HG02759 (cell line): ENCODE measurements at regions not wholly inside any gene's neighbourhood (a gene's known extent, or its start where the extent isn't known, plus 50 kb on each side); places are given as distances from the start of the nearest gene placed in this dataset.
"Not testable (repeated sequence)": the region's sequence is repeated elsewhere in the genome, so short reads cannot be mapped to it uniquely, and the experiment has no call there.

Source experiments
- ATAC-seq: cut with Tn5 transposase; IDR thresholded peaks from one replicate; pipeline ENCODE4 v1.9.1; 2021; ENCODE audit warnings: mild to moderate bottlenecking, moderate library complexity; ENCODE audit not compliant: unreplicated experiment

- ATAC-seq: no peak
These were observed 386.3 kb upstream of the CHAC2 start for GRCh38 chr2:53381271-53381670.

GRCh38 chr2:53379547-53379946, 388.1 kb upstream of the CHAC2 start:
- no peak for ATAC-seq

GRCh38 chr2:53378791-53379190, 388.8 kb upstream of the CHAC2 start:
- no peak for ATAC-seq

- ATAC-seq: no peak
These were observed 394.5 kb upstream of the CHAC2 start for GRCh38 chr2:53373126-53373525.

- ATAC-seq: no peak
These were observed 401.1 kb upstream of the CHAC2 start for GRCh38 chr2:53366543-53366942.

- no peak for ATAC-seq
These were observed 404.7 kb upstream of the CHAC2 start for GRCh38 chr2:53362934-53363333.

GRCh38 chr2:53356291-53356905, 411.2 kb upstream of the CHAC2 start:
- ATAC-seq: no peak

- ATAC-seq: no peak
These were observed 414.2 kb upstream of the CHAC2 start for GRCh38 chr2:53353135-53354114.

GRCh38 chr2:53347269-53347668, 420.3 kb upstream of the CHAC2 start:
- ATAC-seq: no peak

- no peak for ATAC-seq
These were observed 425.4 kb upstream of the CHAC2 start for GRCh38 chr2:53342248-53342647.

GRCh38 chr2:53334610-53335009, 433.0 kb upstream of the CHAC2 start:
- no peak for ATAC-seq

- ATAC-seq: no peak
These were observed 435.9 kb upstream of the CHAC2 start for GRCh38 chr2:53331667-53332066.

- ATAC-seq: no peak
These were observed 449.7 kb upstream of the CHAC2 start for GRCh38 chr2:53317861-53318260.

- no peak for ATAC-seq
These were observed 452.5 kb upstream of the CHAC2 start for GRCh38 chr2:53315149-53315548.

- no peak for ATAC-seq
These were observed 452.9 kb upstream of the CHAC2 start for GRCh38 chr2:53314718-53315117.

GRCh38 chr2:53313644-53314043, 454.0 kb upstream of the CHAC2 start:
- not testable (repeated sequence) for ATAC-seq

- ATAC-seq: no peak
These were observed 454.9 kb upstream of the CHAC2 start for GRCh38 chr2:53312721-53313120.

- no peak for ATAC-seq
These were observed 455.4 kb upstream of the CHAC2 start for GRCh38 chr2:53312181-53312580.

- no peak for ATAC-seq
These were observed 464.5 kb upstream of the CHAC2 start for GRCh38 chr2:53303012-53303578.

- ATAC-seq: no peak
These were observed 465.1 kb upstream of the CHAC2 start for GRCh38 chr2:53302455-53302854.

- ATAC-seq: no peak
These were observed 478.1 kb upstream of the CHAC2 start for GRCh38 chr2:53289309-53290006.
